ENCODE measurements at regions not wholly inside any gene's neighbourhood (a gene's known extent, or its start where the extent isn't known, plus 50 kb on each side); places are given as distances from the start of the nearest gene placed in this dataset.

GRCh38 chr5:108675736-108676135 lies 72.0 kb upstream of the FER start:
- TF ChIP-seq, protein P1, sequence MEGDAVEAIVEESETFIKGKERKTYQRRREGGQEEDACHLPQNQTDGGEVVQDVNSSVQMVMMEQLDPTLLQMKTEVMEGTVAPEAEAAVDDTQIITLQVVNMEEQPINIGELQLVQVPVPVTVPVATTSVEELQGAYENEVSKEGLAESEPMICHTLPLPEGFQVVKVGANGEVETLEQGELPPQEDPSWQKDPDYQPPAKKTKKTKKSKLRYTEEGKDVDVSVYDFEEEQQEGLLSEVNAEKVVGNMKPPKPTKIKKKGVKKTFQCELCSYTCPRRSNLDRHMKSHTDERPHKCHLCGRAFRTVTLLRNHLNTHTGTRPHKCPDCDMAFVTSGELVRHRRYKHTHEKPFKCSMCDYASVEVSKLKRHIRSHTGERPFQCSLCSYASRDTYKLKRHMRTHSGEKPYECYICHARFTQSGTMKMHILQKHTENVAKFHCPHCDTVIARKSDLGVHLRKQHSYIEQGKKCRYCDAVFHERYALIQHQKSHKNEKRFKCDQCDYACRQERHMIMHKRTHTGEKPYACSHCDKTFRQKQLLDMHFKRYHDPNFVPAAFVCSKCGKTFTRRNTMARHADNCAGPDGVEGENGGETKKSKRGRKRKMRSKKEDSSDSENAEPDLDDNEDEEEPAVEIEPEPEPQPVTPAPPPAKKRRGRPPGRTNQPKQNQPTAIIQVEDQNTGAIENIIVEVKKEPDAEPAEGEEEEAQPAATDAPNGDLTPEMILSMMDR (IDR thresholded peaks at IDR 0.05; ENCODE audit: low read depth, low read length, poor library complexity, severe bottlenecking): no peak
- no peak for TF ChIP-seq EZH2phosphoT487 (IDR thresholded peaks at IDR 0.05; ENCODE audit: borderline replicate concordance, low read length)

All from DOHH2 (cell line).